HG03354 (cell line): ENCODE measurements at regions not wholly inside any gene's neighbourhood (a gene's known extent, or its start where the extent isn't known, plus 50 kb on each side); places are given as distances from the start of the nearest gene placed in this dataset.
"Not testable (repeated sequence)": the region's sequence is repeated elsewhere in the genome, so short reads cannot be mapped to it uniquely, and the experiment has no call there.

Experiments used
- ATAC-seq: cut with Tn5 transposase; IDR thresholded peaks from one replicate; pipeline ENCODE4 v1.9.1; 2021; ENCODE audit warnings: mild to moderate bottlenecking; ENCODE audit not compliant: unreplicated experiment, poor library complexity, severe bottlenecking

GRCh38 chrX:115906881-115907280, 263.7 kb upstream of the AGTR2 start:
- ATAC-seq: no peak

DNA sequence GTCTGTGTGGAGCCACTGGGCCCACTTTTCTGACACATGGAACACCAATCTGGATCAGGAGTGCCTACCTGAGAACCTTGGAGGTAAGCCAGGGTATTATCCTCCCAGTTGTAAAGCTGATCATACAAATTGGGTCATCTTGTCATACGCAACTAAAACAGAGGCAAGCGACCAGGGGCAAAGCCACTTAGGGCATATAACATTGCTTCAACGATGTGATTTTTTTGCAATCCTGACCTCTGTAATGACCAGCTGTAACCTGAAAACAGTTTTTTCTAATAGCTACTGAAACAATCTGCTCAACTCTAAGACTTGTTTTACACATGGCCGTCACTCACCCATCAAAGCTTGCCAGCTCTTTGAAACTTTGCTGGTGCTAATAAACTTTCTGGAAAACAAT, 261.5 kb upstream of the AGTR2 start:
- no peak for ATAC-seq

DNA sequence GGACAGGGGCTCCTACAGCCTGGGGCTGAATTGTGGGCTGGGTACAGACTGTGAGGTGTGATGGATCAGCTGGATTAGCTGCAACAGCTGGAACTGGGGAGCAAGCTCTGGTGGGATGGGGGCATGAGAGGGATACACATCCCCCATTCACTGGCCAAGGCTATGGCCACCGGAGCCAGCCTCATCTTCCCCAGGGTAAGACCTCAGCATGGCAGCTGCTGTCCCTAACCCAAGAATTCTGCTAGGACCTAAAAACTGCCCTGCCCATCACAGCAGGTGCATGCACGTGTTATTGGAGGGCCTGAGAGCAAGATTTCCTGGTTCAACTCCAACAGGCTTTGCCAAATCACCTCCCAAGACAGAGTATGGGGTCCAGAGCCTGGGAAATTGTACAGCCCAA, 258.6 kb upstream of the AGTR2 start:
- ATAC-seq: no peak

- ATAC-seq: peak; percentile 95
Observed at GRCh38 chrX:115912372-115912897, 258.1 kb upstream of the AGTR2 start.

DNA sequence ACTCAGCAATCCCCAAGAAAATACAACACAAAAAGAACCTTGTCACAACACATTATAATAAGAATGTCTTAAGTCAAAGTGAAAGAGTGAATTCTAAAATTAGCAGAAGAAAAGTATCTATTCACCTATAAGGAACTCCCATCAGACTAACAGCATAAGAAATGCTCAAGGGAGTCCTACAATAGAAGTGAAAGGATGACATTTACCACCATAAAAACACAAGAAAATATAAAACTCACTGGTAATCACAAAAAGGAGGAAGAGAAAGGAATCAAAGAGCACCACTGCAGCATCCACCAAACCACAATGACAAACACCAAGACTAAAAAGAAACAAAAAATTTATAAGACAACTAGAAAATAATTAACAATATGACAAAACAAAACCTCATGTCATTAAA, 257.0 kb upstream of the AGTR2 start:
- peak; percentile 38 for ATAC-seq

DNA sequence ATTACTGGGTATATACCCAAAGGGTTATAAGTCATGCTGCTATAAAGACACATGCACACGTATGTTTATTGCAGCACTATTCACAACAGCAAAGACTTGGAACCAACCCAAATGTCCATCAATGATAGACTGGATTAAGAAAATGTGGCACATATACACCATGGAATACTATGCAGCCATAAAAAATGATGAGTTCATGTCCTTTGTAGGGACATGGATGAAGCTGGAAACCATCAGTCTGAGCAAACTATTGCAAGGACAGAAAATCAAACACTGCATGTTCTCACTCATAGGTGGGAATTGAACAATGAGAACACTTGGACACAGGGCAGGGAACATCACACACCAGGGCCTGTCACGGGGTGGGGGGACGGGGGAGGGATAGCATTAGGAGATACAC, 254.9 kb upstream of the AGTR2 start:
- not testable (repeated sequence) for ATAC-seq

GRCh38 chrX:115929480-115929879, 241.1 kb upstream of the AGTR2 start:
- ATAC-seq: no peak

DNA sequence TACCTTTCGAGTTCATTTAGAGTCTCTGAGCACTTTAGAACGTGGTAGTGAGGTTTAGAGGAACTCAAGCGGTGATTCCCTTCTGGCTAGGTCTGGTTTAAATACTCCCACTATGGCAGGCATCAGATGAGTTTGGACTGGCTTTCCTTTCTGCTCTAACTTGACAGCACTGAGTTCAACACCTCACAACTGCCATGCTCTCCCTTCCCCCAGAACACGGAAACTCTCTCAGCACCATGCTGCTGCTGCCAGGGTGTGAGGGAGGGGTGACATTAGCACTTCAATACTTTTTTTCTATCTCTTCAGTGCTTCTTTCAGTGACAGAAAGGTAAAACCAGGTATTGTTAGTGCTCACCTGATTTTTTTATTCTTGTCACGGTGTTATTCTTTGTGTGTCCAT, 234.5 kb upstream of the AGTR2 start:
- no peak for ATAC-seq

DNA sequence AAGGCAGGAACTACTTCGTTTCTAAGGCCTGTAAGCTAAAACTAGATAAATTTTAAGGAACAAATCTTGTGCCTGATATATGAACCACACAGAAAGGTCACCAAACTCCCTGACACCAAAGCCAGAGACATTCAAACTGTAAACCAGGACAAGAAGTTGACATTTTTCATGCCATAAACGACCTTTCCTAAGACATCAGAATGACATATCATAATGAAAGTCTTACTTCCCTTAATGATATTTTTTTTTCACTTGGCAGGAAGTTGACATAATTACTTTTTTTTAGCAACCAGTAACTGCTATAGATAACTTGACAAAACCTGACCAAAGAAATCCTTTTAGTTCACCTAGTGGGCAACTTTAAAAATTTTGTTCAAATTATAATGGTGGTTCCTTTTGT, 231.5 kb upstream of the AGTR2 start:
- peak; percentile 68 for ATAC-seq

GRCh38 chrX:115939636-115940160, 230.8 kb upstream of the AGTR2 start:
- no peak for ATAC-seq

DNA sequence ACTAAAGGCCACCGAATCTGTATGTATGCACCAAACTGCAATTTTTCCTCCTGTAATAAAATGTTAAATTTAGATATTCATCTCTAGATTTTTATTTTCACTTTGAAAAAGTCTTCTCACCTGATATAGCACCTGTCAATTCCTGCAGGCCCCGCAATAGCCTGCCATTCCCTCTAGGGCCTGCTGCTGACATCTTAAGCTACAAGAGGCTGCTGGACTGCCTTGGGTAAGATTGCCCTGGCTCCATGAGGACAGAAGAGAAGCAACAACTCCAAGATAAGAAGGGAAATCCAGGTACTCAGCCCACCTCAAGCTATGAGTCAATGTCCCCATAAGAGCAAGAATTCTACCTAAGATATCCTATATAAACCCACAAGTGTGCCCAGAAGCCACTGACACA, 230.2 kb upstream of the AGTR2 start:
- ATAC-seq: peak; percentile 54

DNA sequence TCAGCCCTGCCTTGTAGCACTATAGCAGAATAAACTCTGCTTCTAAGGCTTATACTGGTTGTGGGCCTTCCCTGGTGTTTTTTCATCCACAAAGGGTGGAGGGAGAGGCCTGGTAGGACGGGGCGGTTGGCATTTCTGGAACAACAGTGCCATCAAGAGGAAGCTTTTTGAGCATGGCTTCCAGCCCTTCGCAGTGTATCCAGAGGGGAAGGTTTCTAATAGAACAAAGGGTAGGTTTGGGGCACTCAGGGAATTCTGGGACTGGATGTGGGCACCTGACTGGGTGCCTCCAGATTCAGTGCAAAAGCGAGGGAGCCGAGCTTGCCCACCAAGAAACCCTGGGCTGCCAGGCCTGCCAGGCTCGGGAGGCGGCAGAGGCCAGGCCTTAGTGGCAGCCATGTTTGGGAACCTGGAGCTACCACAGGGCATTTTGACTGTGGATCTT, 229.6 kb upstream of the AGTR2 start:
- ATAC-seq: peak; percentile 70

GRCh38 chrX:115941388-115941787, 229.2 kb upstream of the AGTR2 start:
- no peak for ATAC-seq

DNA sequence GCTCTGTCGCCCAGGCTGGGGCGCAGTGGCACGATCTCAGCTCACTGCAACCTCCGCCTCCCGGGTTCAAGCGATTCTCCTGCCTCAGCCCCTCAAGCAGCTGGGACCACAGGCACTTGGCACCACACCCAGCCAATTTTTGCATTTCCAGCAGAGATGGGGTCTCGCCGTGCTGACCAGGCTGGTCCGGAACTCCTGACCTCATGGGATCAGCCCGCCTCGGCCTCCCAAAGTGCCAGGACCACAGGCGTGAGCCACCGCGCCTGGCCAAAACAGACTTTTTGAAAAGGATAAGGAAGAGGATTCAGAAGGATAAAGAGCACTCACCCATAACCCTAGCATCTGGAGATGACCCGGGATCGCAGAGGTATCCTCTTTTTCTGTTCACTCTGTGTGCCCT, 224.5 kb upstream of the AGTR2 start:
- ATAC-seq: no peak

DNA sequence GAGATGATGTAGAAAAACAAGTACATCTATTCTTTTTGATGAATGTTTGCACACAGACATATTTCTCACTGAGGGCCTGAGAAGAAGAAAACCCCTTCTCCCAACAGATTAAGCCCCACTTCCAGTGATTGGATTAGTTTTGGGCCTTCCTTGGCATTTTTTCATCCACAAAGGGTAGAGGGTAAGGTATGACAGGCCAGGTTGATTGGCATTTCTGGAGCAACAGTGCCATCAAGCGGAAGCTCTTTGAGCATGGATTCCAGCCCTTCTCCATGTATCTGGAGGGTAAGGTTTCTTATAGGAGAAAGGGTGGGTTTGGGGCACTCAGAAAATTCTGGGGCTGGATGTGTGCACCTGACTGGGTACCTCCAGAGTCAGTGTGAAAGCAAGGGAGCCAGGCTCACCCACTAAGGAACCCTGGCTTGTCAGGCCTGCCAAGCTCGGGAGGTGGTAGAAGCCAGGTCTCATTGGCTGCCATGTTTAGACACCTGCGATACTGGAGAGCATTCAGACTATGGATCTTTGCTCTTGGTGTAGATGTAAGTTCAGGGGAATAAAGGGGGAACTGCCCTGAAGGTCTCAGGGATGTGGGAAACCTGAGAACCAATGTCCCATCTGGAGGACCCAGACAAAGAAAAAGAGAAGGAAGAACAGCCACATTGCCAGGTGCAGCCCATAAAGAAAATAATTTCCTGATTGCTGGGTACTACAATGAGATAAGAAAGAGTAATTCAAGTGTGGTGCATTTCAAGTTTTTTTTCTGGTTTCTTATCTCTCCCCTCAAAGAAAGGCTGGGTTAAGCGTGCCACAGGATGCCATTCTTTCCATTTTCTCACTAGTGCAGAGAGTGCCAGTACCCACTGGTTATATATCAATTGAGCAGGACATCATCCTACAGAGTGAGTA, 222.3 kb upstream of the AGTR2 start:
- ATAC-seq: peak; percentile 54

- peak; percentile 46 for ATAC-seq
Observed at GRCh38 chrX:115949900-115950822, 220.4 kb upstream of the AGTR2 start.

DNA sequence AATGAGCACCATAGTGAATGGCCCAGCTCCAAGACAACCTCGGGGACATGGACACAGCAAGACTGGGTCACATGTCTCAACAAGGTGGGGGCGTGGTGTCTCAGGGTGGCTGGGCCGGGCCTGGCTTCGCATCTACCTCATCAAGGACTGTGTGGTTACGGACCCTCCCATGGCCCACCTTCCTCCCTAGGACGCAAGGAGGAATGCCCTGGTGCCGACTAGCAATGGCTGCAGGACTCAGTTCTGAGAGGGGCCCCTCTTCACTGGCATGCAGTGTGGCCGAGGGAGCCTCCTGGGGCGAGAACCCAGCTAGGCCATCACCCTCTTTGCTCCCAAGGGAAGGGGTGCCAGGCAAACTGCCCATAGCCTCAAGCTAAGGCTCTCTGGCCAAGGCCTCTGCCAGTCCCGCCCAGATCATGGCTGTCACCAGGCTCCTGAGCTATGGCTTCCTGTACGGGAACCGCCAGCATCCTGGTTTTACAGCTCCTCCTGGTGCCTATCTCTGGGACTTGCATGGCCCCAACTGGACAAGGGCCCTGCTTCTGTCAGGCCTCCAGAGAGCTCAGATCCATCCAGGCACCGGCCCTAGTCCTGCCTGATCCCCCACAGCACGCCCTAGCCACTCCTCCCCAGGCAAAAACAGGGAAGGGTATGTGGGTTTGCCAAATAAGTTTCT, 218.0 kb upstream of the AGTR2 start:
- ATAC-seq: no peak

GRCh38 chrX:115957862-115958490, 212.6 kb upstream of the AGTR2 start:
- ATAC-seq: peak; percentile 43

- ATAC-seq: peak; percentile 48
Observed at GRCh38 chrX:115958687-115959359, 211.7 kb upstream of the AGTR2 start.
